HEK293T (cell line): ENCODE measurements at regions not wholly inside any gene's neighbourhood (a gene's known extent, or its start where the extent isn't known, plus 50 kb on each side); places are given as distances from the start of the nearest gene placed in this dataset.

Experiments used
- CTCF ChIA-PET: fragments of 350-600 bp; formaldehyde crosslinking; extraction: SDS; loops from one replicate; lab custom pipeline; 2021; ENCODE audit warnings: antibody characterized with exemption, inconsistent platforms; lab: Yijun Ruan, JAX
- POLR2A ChIA-PET: fragments of 350-600 bp; formaldehyde crosslinking; extraction: SDS; loops from one replicate; lab custom pipeline; 2020; ENCODE audit warnings: antibody characterized with exemption, inconsistent platforms; lab: Yijun Ruan, JAX
- DNase-seq: peaks from one replicate; pipeline ENCODE4 v3.0.0; 2012; ENCODE audit warnings: mixed read lengths; ENCODE audit errors: extremely low spot score
- ARNT ChIP-seq: fragments of 450-650 bp; IDR thresholded peaks from 2 replicates; pipeline ENCODE4 v1.6.1; 2017; ENCODE audit warnings: mild to moderate bottlenecking
- BHLHE40 ChIP-seq: fragments of 450-650 bp; IDR thresholded peaks from 2 replicates; pipeline ENCODE4 v1.6.1; 2016; ENCODE audit warnings: mild to moderate bottlenecking, moderate library complexity, borderline replicate concordance
- CTBP1 ChIP-seq: fragments of 450-650 bp; IDR thresholded peaks from 2 replicates; pipeline ENCODE4 v1.6.1; 2016; ENCODE audit warnings: borderline replicate concordance
- ELF4 ChIP-seq: fragments of 450-650 bp; IDR thresholded peaks from 2 replicates; pipeline ENCODE4 v1.6.1; 2017; ENCODE audit warnings: antibody characterized with exemption
- FOXA1 ChIP-seq: fragments of 450-650 bp; IDR thresholded peaks from 2 replicates; pipeline ENCODE4 v1.6.1; 2016; ENCODE audit warnings: mild to moderate bottlenecking
- FOXK2 ChIP-seq: fragments of 450-650 bp; IDR thresholded peaks from 2 replicates; pipeline ENCODE4 v1.6.1; 2016; ENCODE audit warnings: mild to moderate bottlenecking
- FOXM1 ChIP-seq: fragments of 450-650 bp; IDR thresholded peaks from 2 replicates; pipeline ENCODE4 v1.6.1; 2017; ENCODE audit warnings: mild to moderate bottlenecking, borderline replicate concordance
- HDGF ChIP-seq: fragments of 450-650 bp; IDR thresholded peaks from 2 replicates; pipeline ENCODE4 v1.6.1; 2017; ENCODE audit warnings: antibody characterized with exemption, borderline replicate concordance
- L3MBTL2 ChIP-seq: fragments of 450-650 bp; conservative IDR thresholded peaks from 2 replicates; pipeline ENCODE4 v1.6.1; 2016; ENCODE audit warnings: mild to moderate bottlenecking
- LEF1 ChIP-seq: fragments of 450-650 bp; IDR thresholded peaks from 2 replicates; pipeline ENCODE4 v1.6.1; 2017; ENCODE audit warnings: mild to moderate bottlenecking, borderline replicate concordance
- NFRKB ChIP-seq: fragments of 450-650 bp; IDR thresholded peaks from 2 replicates; pipeline ENCODE4 v1.6.1; 2016; ENCODE audit warnings: mild to moderate bottlenecking, moderate library complexity
- SP1 ChIP-seq: fragments of 450-650 bp; IDR thresholded peaks from 2 replicates; pipeline ENCODE4 v1.6.1; 2017
- SUZ12 ChIP-seq: fragments of 450-650 bp; IDR thresholded peaks from 2 replicates; pipeline ENCODE4 v1.6.1; 2016; ENCODE audit warnings: mild to moderate bottlenecking
- TARDBP ChIP-seq: fragments of 450-650 bp; IDR thresholded peaks from 2 replicates; pipeline ENCODE4 v1.6.1; 2016
- ZNF384 ChIP-seq: fragments of 450-650 bp; IDR thresholded peaks from 2 replicates; pipeline ENCODE4 v1.6.1; 2016
- TF ChIP-seq, protein P1 (sequence below): fragments of 450-650 bp; IDR thresholded peaks from 2 replicates; pipeline ENCODE4 v1.6.1; 2016

- no peak for DNase-seq
- POLR2A ChIA-PET: no interaction called here
- CTCF ChIA-PET: interaction anchor here (0.6 kb wide), 1 partner anchor 70 kb away, joined by 3 read pairs; no protein-coding TSS in a partner anchor
- TF ChIP-seq, protein P1, sequence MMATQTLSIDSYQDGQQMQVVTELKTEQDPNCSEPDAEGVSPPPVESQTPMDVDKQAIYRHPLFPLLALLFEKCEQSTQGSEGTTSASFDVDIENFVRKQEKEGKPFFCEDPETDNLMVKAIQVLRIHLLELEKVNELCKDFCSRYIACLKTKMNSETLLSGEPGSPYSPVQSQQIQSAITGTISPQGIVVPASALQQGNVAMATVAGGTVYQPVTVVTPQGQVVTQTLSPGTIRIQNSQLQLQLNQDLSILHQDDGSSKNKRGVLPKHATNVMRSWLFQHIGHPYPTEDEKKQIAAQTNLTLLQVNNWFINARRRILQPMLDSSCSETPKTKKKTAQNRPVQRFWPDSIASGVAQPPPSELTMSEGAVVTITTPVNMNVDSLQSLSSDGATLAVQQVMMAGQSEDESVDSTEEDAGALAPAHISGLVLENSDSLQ: no peak
- no peak for TF ChIP-seq FOXA1
- no peak for TF ChIP-seq SUZ12
- TF ChIP-seq FOXK2: no peak
- TF ChIP-seq ARNT: no peak
- TF ChIP-seq TARDBP: no peak
- no peak for TF ChIP-seq LEF1
- no peak for TF ChIP-seq SP1
- no peak for TF ChIP-seq HDGF
- TF ChIP-seq FOXM1: no peak
- no peak for TF ChIP-seq ELF4
Measured at GRCh38 chr3:168552251-168552650, 456.5 kb upstream of the GOLIM4 start.

DNA sequence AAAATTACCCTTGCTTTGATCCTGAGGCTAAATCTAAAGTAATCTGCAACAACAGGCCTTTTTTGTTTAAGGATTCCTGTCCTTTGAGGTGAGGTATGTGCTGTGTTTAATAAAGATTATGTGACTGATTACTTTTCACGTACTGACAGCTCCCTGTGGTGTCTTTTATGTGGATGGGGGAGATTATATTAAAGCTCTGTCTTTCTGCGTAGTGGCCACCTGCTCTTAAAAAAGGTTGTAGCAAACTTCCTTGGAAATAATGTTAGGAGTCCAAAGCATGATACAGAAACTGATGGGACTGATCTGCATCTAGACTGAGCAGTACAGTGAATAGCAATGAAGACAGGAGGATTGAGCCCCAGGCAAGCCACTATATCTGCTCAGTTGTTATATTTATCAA, 453.0 kb upstream of the GOLIM4 start:
- no peak for DNase-seq
- TF ChIP-seq, protein P1: peak; percentile 83
- no peak for TF ChIP-seq LEF1
- ChIA-PET CTCF (no interaction called here), POLR2A (no interaction called here)

- TF ChIP-seq TARDBP: no peak
- TF ChIP-seq, protein P1: no peak
- no peak for TF ChIP-seq HDGF
- TF ChIP-seq SUZ12: no peak
- TF ChIP-seq L3MBTL2: no peak
- no peak for TF ChIP-seq FOXA1
- no peak for TF ChIP-seq ARNT
- TF ChIP-seq ZNF384: no peak
- no peak for TF ChIP-seq ELF4
- no peak for TF ChIP-seq NFRKB
- TF ChIP-seq LEF1: no peak
- TF ChIP-seq FOXM1: no peak
- TF ChIP-seq BHLHE40: no peak
- ChIA-PET CTCF (no interaction called here), POLR2A (no interaction called here)
- no peak for DNase-seq
Measured at GRCh38 chr3:168546707-168547106, 451.0 kb upstream of the GOLIM4 start.

DNA sequence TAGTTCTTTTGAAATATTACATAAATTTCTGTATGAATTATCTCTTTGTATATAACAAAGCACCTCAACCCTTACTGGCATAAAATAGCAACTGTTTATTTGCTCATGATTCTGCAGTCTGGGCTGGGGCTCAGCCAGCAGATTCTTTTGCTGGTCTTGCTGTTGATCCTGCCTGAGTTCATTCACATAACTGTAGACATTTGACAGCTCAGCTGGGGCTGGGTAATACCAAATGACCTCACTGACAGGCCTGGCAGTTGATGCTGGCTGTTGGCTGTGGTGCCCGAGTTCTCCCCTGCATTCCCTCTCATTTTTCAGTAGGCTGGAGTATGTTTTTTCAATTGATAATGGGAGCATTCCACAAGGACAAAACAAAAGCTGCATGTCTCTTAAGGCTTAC, 449.9 kb upstream of the GOLIM4 start:
- CTCF ChIA-PET: no interaction called here
- TF ChIP-seq CTBP1 (no peak), SP1 (no peak), L3MBTL2 (no peak), SUZ12 (no peak), ZNF384 (no peak), LEF1 (no peak), ARNT (no peak), BHLHE40 (no peak), TARDBP (no peak), FOXA1 (no peak), HDGF (no peak), FOXM1 (no peak), ELF4 (no peak), NFRKB (no peak), FOXK2 (no peak)
- TF ChIP-seq, protein P1: no peak
- POLR2A ChIA-PET: no interaction called here
- no peak for DNase-seq

DNA sequence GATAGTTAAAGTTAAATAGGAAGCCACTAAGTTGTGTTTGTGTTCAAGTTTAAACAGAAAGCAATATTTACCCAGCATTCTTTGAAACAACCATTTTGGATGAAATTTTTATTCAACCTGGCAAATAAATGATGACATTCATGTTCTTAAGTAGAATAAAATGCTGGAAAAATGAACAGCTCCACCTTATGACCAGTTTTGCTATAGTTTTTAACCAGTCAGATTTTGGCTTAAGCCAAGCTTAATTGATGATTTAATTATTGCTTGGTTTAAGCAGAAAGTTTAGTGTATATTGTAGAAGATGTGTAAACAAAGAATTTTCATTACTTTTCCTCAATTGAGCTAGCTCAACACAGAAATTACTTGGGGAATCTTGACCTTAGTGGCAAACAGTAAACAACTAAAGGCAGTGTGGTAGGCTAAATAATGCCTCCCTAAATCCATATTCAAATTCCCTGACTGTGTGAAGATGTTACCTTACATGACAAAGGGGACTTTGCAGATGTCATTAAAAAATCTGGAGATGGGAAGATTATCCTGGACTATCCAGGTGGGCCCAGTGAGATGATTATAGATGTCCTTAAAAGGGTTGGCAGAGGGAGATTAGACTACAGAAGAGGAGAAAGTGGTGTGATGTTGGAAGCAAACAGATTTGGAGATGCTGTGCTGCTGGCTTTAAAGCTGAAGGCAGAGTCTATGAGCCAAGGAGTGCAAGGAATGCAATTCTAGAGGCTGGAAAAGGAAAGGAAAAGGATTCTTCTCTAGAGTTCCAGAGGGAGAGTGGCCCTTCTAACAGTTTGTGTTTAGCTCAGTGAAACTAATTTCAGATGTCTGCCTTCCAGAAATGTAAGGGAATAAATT, 448.6 kb upstream of the GOLIM4 start:
- TF ChIP-seq CTBP1 (no peak), ELF4 (no peak), SP1 (no peak), ARNT (no peak), L3MBTL2 (no peak)
- POLR2A ChIA-PET: no interaction called here
- no peak for DNase-seq
- CTCF ChIA-PET: no interaction called here

GRCh38 chr3:168540726-168541125, 445.0 kb upstream of the GOLIM4 start:
- no peak for DNase-seq
- CTCF ChIA-PET: no interaction called here
- TF ChIP-seq FOXK2 (no peak), FOXM1 (no peak), SP1 (no peak), TARDBP (no peak), ELF4 (no peak), ZNF384 (no peak), BHLHE40 (no peak), FOXA1 (no peak), SUZ12 (no peak), LEF1 (no peak), CTBP1 (no peak), L3MBTL2 (no peak), HDGF (no peak)
- TF ChIP-seq, protein P1: no peak
- POLR2A ChIA-PET: no interaction called here
